ENCODE measurements at regions not wholly inside any gene's neighbourhood (a gene's known extent, or its start where the extent isn't known, plus 50 kb on each side); places are given as distances from the start of the nearest gene placed in this dataset.

- H3K9ac ChIP-seq, result no peak overlapping the region
- TF ChIP-seq CTCF (IDR thresholded peaks at IDR 0.05), result no peak
- no peaks in the 10 kb centered on the region for H3K27me3 ChIP-seq (ENCODE audit: control insufficient read depth, insufficient read depth, low read length)
- H3K79me2 ChIP-seq, result no peaks in the 10 kb centered on the region
- no peaks in the 10 kb centered on the region for H3K9me3 ChIP-seq (ENCODE audit: control insufficient read depth, low read length)
- H3K4me2 ChIP-seq (ENCODE audit: low read length), result no peak overlapping the region
- no peak overlapping the region for H3K27ac ChIP-seq
- no peaks in the 10 kb centered on the region for H3K4me1 ChIP-seq
- H3K36me3 ChIP-seq (ENCODE audit: control insufficient read depth, insufficient read depth, low read length), result no peaks in the 10 kb centered on the region
- no peak overlapping the region for H3K4me3 ChIP-seq (ENCODE audit: low read depth, low read length)
- no peak overlapping the region for H2AFZ ChIP-seq
These were observed 66.2 kb upstream of the NECTIN1 start for GRCh38 chr11:119795231-119795630.

DNA sequence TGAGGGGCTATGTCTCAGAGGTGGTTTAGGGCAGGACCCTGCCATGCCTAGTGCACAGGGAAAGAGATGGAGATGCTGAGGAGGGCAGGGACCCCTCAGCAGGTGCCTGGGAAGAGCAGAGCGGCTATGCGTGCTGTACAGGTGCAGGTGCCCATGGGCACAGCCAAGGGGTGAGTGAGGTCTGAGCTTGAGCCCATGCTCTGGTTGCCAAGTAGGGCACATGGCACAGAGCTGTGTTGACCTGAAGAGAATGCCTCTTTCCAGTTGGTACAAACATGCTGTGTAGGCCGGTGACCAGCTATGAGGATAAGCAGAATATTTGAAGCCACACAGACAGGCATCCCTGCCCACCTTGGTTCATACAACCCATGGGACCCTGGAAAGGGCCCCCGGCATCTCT is 65.8 kb upstream of the NECTIN1 start:
- H3K4me1 ChIP-seq, result no peaks in the 10 kb centered on the region
- H3K9me3 ChIP-seq (ENCODE audit: control insufficient read depth, low read length), result no peaks in the 10 kb centered on the region
- H3K79me2 ChIP-seq, result no peaks in the 10 kb centered on the region
- no peak overlapping the region for H3K4me3 ChIP-seq (ENCODE audit: low read depth, low read length)
- no peaks in the 10 kb centered on the region for H3K27me3 ChIP-seq (ENCODE audit: control insufficient read depth, insufficient read depth, low read length)
- no peak overlapping the region for H3K9ac ChIP-seq
- TF ChIP-seq CTCF (IDR thresholded peaks at IDR 0.05), result no peak
- H3K36me3 ChIP-seq (ENCODE audit: control insufficient read depth, insufficient read depth, low read length), result no peaks in the 10 kb centered on the region
- H3K27ac ChIP-seq, result no peak overlapping the region
- no peak overlapping the region for H3K4me2 ChIP-seq (ENCODE audit: low read length)
- no peak overlapping the region for H2AFZ ChIP-seq

DNA sequence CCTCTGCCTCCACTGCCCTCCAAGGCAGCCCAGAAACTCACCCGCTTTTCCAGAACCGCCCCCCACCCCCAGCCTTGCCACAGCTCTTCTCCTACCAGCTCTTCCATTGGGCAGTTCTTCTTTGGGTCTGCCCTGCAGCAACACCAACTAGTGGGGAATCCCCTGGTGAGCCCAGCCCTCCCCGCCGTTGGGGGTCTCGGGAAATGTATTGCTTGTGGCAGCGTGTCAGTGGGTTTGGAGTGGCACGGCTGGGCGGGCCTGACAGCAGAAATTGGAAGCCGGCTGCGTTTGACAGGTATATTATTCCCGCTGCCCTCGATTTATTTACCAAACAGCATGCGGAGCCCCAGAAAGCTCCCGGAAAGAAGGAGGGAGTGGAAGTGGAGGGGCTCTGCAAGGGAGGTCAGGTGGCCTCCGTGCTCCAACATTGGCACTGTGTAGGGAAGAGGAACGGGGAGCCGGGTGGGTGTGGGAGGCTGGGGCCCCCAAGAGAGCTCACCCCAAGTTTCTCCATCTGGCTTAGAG is 65.2 kb upstream of the NECTIN1 start:
- Histone ChIP-seq H3K27me3 (ENCODE audit: control insufficient read depth, insufficient read depth, low read length) (no peaks in the 10 kb centered on the region), H3K4me3 (ENCODE audit: low read depth, low read length) (no peak overlapping the region), H3K36me3 (ENCODE audit: control insufficient read depth, insufficient read depth, low read length) (no peaks in the 10 kb centered on the region), H2AFZ (no peak overlapping the region), H3K79me2 (no peaks in the 10 kb centered on the region), H3K27ac (no peak overlapping the region), H3K4me2 (ENCODE audit: low read length) (no peak overlapping the region), H3K9ac (no peak overlapping the region), H3K9me3 (ENCODE audit: control insufficient read depth, low read length) (no peaks in the 10 kb centered on the region), H3K4me1 (no peaks in the 10 kb centered on the region)
- TF ChIP-seq CTCF (IDR thresholded peaks at IDR 0.05), result no peak

- no peak for TF ChIP-seq CTCF (IDR thresholded peaks at IDR 0.05)
- H3K9ac ChIP-seq, result no peak overlapping the region
These were observed 64.5 kb upstream of the NECTIN1 start for GRCh38 chr11:119793335-119793984.

DNA sequence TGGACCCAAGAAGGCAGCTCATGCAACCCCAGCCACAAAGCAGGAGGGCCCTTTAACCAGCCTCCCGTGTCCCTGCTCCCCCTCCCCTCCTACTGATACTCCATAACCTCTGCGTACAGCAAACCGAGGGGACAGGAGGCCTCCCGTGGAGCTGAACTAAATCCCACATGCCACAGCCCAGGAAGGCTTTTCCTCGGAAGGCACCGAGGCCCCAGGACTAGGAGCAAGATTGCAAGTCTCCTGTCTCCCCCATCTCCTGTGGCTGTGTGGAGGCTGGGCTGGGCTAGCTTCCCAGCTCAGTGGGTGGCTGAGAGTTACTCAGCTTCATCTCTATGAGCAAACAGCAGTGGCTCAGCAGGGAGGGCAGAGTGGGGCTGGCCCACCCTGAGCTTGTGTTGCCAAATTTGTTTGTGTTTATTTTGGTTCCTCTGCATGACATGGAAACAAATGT is 62.7 kb upstream of the NECTIN1 start:
- no peaks in the 10 kb centered on the region for H3K4me1 ChIP-seq
- H3K27ac ChIP-seq, result no peak overlapping the region
- no peak for TF ChIP-seq CTCF (IDR thresholded peaks at IDR 0.05)
- H3K79me2 ChIP-seq, result no peaks in the 10 kb centered on the region
- no peak overlapping the region for H3K4me2 ChIP-seq (ENCODE audit: low read length)
- H3K4me3 ChIP-seq (ENCODE audit: low read depth, low read length), result no peak overlapping the region
- H3K9me3 ChIP-seq (ENCODE audit: control insufficient read depth, low read length), result no peaks in the 10 kb centered on the region
- no peaks in the 10 kb centered on the region for H3K27me3 ChIP-seq (ENCODE audit: control insufficient read depth, insufficient read depth, low read length)
- no peaks in the 10 kb centered on the region for H3K36me3 ChIP-seq (ENCODE audit: control insufficient read depth, insufficient read depth, low read length)
- no peak overlapping the region for H3K9ac ChIP-seq
- H2AFZ ChIP-seq, result no peak overlapping the region

More at GRCh38 chr11:119793335-119793984, 64.5 kb upstream of the NECTIN1 start:
- H3K4me2 ChIP-seq (ENCODE audit: low read length), result no peak overlapping the region
- no peak overlapping the region for H3K4me3 ChIP-seq (ENCODE audit: low read depth, low read length)
- H3K9me3 ChIP-seq (ENCODE audit: control insufficient read depth, low read length), result no peaks in the 10 kb centered on the region
- H2AFZ ChIP-seq, result no peak overlapping the region
- no peaks in the 10 kb centered on the region for H3K27me3 ChIP-seq (ENCODE audit: control insufficient read depth, insufficient read depth, low read length)
- H3K79me2 ChIP-seq, result no peaks in the 10 kb centered on the region
- H3K27ac ChIP-seq, result no peak overlapping the region
- H3K4me1 ChIP-seq, result no peaks in the 10 kb centered on the region
- no peaks in the 10 kb centered on the region for H3K36me3 ChIP-seq (ENCODE audit: control insufficient read depth, insufficient read depth, low read length)

Measured in parathyroid adenoma (tissue), 2 donors.